ENCODE measurements at regions not wholly inside any gene's neighbourhood (a gene's known extent, or its start where the extent isn't known, plus 50 kb on each side); places are given as distances from the start of the nearest gene placed in this dataset.

GRCh38 chr22:22144858-22145257, 99.7 kb upstream of the VPREB1 start:
- DNase-seq: no peak

- DNase-seq: no peak
Measured at GRCh38 chr22:22143448-22143847, 101.1 kb upstream of the VPREB1 start.

GRCh38 chr22:22142661-22143060, 101.9 kb upstream of the VPREB1 start:
- no peak for DNase-seq

GRCh38 chr22:22141771-22142591, 102.6 kb upstream of the VPREB1 start:
- DNase-seq: no peak

GRCh38 chr22:22141031-22141430, 103.6 kb upstream of the VPREB1 start:
- no peak for DNase-seq

DNA sequence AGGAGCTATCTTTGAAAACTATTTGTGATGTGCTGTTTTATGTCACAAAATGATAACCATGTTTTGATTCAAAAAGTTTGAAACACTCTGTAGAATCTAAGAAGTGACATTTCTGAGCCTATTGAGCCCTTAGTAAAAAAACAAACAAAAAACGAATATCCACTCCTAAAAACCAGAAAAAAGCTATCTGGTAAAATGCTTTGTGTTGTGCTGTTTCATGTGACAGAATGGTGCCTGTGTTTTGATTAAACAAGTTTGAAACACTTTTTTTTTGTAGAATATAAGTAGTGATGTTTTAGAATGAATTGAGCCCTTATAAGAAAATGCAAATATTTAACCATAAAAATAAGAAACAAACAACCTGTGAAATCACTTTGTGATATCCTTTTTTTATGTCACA, 105.2 kb upstream of the VPREB1 start:
- DNase-seq: no peak

- no peak for DNase-seq
Measured at GRCh38 chr22:22138915-22139314, 105.7 kb upstream of the VPREB1 start.

DNA sequence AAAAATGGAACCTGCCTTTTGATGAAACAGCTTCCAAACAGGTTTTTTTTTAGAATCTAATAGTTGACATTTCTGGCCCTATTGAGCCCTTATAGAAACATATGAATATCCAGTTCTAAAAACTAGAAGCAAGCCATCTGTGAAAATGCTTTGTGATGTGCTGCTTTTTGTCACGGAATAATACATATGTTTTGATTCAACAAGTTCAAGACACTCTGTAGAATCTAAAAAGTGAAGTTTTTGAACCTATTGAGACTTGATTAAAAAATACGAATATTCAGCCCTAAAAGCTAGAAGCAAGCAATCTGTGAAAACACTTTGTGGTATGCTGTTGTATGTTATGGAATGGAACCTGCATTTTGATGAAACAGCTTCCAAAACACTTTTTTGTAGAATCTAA, 106.7 kb upstream of the VPREB1 start:
- DNase-seq: no peak

GRCh38 chr22:22133910-22134309, 110.7 kb upstream of the VPREB1 start:
- DNase-seq: no peak

- no peak for DNase-seq
Measured at GRCh38 chr22:22130953-22131608, 113.5 kb upstream of the VPREB1 start.

GRCh38 chr22:22129387-22129786, 115.2 kb upstream of the VPREB1 start:
- no peak for DNase-seq

GRCh38 chr22:22128440-22128839, 116.1 kb upstream of the VPREB1 start:
- no peak for DNase-seq

DNA sequence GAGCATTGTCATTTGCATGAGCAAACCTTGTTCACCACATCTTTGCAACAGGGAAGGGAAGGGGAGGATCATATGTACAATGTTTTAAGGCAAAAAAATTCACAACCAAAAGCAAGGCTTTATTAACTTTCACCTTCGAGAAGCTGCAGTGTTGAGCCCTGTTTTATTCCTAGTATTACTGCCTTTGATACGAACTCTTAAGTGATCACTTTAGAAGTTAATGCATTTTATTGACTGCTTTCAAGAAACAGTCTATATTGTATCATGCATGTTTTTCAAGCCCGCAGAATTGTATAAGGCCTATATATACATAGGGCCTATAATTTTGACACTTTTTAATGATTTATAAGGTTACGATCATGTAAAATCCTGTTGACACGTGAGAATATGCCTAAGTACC, 117.5 kb upstream of the VPREB1 start:
- DNase-seq: no peak

GRCh38 chr22:22125579-22126468, 118.8 kb upstream of the VPREB1 start:
- no peak for DNase-seq

- no peak for DNase-seq
Measured at GRCh38 chr22:22125028-22125578, 119.5 kb upstream of the VPREB1 start.

GRCh38 chr22:22124374-22124773, 120.2 kb upstream of the VPREB1 start:
- no peak for DNase-seq

GRCh38 chr22:22123960-22124278, 120.7 kb upstream of the VPREB1 start:
- DNase-seq: no peak

GRCh38 chr22:22123118-22123959, 121.2 kb upstream of the VPREB1 start:
- no peak for DNase-seq

DNA sequence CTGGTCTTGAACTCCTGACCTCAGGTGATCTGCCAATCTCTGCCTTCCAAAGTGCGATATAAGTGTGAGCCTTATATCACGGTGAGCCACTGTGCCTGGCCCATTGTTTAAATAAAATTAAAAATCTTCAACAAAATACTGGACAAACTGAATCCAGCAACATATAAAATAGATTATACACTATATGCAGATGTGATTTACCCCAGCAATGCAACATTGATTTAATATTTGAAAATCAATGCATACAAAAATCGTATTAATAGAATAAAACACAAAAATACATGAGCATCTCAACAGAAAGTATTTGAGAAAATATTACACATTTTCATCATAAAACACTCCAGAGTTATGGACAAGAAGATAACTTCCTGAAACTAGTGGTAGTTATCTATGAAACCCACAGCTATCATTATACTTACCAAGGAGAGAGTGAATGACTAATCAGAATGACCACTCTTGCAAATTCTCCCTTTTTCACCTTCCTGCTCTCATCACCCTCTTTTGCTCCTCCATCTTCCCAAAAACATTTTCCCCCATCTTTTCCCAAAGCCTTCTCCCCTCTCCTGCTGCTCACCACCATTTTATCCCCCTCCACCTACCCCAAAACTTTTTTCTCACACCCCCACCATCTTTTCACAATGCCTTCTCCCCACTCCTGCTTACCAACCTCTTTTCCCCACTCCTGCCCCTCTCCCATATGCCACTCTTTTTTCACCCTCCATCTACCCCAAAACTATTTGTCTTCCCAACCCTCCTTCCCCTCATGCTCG, 122.1 kb upstream of the VPREB1 start:
- no peak for DNase-seq

DNA sequence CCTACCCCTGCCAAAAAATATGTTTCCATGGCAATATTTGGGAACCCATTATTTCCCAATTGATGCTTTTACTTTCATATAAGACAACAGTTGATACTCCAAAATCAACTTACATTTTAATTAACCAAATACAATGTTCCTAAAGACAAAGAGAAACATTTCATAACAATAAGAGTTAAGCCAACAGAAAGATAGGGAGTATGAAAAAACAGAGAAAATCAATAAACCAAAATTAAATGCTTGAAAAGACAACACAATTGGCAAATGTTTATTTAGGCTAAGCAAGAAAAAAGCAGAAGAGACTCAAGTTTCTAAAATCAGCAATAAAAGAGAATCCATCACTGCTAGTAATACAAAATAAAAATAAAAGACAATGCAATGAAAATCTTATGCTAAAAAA, 123.1 kb upstream of the VPREB1 start:
- DNase-seq: no peak

GRCh38 chr22:22120160-22120559, 124.4 kb upstream of the VPREB1 start:
- no peak for DNase-seq

- no peak for DNase-seq
Measured at GRCh38 chr22:22118987-22119386, 125.6 kb upstream of the VPREB1 start.
